Thymus (tissue), 11 donors: ENCODE measurements at regions not wholly inside any gene's neighbourhood (a gene's known extent, or its start where the extent isn't known, plus 50 kb on each side); places are given as distances from the start of the nearest gene placed in this dataset.

ENCODE experiments used
- DNase-seq, 9 donors: peaks; one replicate each; pipeline ENCODE4 v3.0.0-alpha.2; 2013; ENCODE audit warnings: low spot score in 9 of 9, low read depth in 6 of 9, missing footprints in 1 of 9
- H3K27ac ChIP-seq, 2 donors: one replicate each; pipeline ENCODE4 v1.5.1; 2013; ENCODE audit warnings: control low read depth in 1 of 2, low read depth in 1 of 2, low read length in 1 of 2, mild to moderate bottlenecking in 1 of 2, moderate library complexity in 1 of 2
- H3K27me3 ChIP-seq, 2 donors: one replicate each; pipeline ENCODE4 v1.5.1; 2013; ENCODE audit warnings: low read length in 1 of 2; ENCODE audit not compliant: control insufficient read depth in 2 of 2, insufficient read depth in 1 of 2
- H3K36me3 ChIP-seq, 2 donors: one replicate each; pipeline ENCODE4 v1.5.1; 2013; ENCODE audit warnings: low read length in 1 of 2, mild to moderate bottlenecking in 1 of 2, moderate library complexity in 1 of 2; ENCODE audit not compliant: control insufficient read depth in 2 of 2, insufficient read depth in 2 of 2
- H3K4me1 ChIP-seq, 2 donors: one replicate each; pipeline ENCODE4 v1.5.1; 2013; ENCODE audit warnings: low read length in 2 of 2; ENCODE audit not compliant: control insufficient read depth in 2 of 2, insufficient read depth in 2 of 2
- H3K4me3 ChIP-seq, 2 donors: one replicate each; pipeline ENCODE4 v1.5.1; 2013; ENCODE audit warnings: low read length in 2 of 2, control low read depth in 1 of 2, mild to moderate bottlenecking in 1 of 2
- H3K9me3 ChIP-seq, 2 donors: one replicate each; pipeline ENCODE4 v1.5.1; 2013; ENCODE audit warnings: low read length in 1 of 2, mild to moderate bottlenecking in 1 of 2; ENCODE audit not compliant: control insufficient read depth in 2 of 2, insufficient read depth in 1 of 2
- WGBS: extraction: QIAGEN DNeasy Blood & Tissue Kit; methylation state at CpG from one replicate; pipeline ENCODE4 v1.1.7; 2013; 5-methylcytosine and 5-hydroxymethylcytosine counted together
- donor health status: healthy.

- no peak for DNase-seq
- H3K36me3 ChIP-seq: no peaks in the 10 kb centered on the region
- no peaks in the 10 kb centered on the region for H3K4me1 ChIP-seq
- WGBS: 94% methylated on average over 4 of the region's 4 CpGs
- H3K4me3 ChIP-seq: no peak overlapping the region
- H3K27ac ChIP-seq: no peak overlapping the region
- H3K9me3 ChIP-seq: peaks cover 0 to 8% of the 10 kb centered on the region in 2 donors
- H3K27me3 ChIP-seq: no peaks in the 10 kb centered on the region
Measured at GRCh38 chr6:81340946-81341345, 411.5 kb downstream of the TENT5A start.

DNA sequence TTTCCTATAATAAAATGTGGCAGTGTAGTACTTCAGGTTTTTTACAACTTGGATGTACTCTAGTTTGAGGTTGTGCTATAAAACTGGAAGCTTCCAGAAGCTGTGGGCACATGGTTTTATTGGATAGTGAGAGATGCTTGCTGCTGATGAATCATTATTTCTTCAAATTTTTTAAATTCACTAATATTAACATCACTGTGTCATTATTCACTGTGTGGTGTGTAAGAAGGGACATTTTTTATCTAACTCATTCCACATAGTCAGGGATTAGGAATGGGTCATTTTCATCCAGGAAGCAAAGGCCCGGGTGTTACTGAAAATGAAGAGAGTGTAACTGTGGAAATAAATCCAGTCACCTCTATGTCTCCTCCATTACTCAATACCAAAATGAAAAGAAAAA lies 421.0 kb downstream of the TENT5A start:
- no peak overlapping the region for H3K27ac ChIP-seq
- H3K36me3 ChIP-seq: no peaks in the 10 kb centered on the region
- DNase-seq: no peak
- no peaks in the 10 kb centered on the region for H3K4me1 ChIP-seq
- H3K4me3 ChIP-seq: no peak overlapping the region
- H3K9me3 ChIP-seq: no peaks in the 10 kb centered on the region
- H3K27me3 ChIP-seq: no peaks in the 10 kb centered on the region
- 96% methylated on average over 1 of the region's 1 CpG for WGBS

- Histone ChIP-seq H3K27ac (no peak overlapping the region), H3K27me3 (no peaks in the 10 kb centered on the region), H3K36me3 (no peaks in the 10 kb centered on the region), H3K9me3 (no peaks in the 10 kb centered on the region), H3K4me3 (no peak overlapping the region), H3K4me1 (no peaks in the 10 kb centered on the region)
- 91% methylated on average over 2 of the region's 2 CpGs for WGBS
- DNase-seq: no peak
Measured at GRCh38 chr6:81328700-81329099, 423.8 kb downstream of the TENT5A start.

DNA sequence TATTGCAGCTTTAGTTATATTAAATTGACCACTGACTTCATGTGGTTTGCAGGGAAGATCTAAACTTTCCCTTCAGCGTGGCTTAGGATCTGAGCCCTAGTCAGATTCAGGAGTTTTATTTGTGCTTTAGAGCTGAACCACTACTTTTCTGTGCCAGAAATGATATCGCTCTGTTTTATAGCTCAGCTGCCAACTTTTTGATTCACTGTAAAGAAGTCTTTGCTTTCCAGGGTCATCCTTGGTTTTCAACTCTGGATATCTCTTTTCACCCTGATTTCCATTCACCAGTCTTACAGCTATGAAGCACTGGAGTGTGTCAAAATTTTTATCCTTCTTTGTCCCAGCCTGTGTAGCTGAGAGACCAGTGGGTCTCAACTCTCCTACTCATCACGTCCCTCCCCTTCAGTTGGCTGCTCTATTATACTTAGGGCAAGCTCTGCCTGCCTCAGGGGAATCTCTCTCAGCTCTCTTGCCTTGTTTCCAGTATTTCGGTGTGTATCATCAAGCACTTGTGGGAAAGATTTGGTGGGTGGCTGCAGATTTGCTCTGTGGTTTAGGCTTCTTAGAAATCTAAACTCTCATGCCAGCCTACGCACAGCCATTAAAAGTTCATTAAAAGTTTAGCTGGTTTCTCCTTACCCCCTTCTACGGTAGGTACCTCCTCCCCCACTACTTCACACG lies 425.5 kb downstream of the TENT5A start:
- DNase-seq: no peak
- 73% methylated on average over 7 of the region's 7 CpGs for WGBS
- no peaks in the 10 kb centered on the region for H3K36me3 ChIP-seq

GRCh38 chr6:81309811-81310210 lies 442.7 kb downstream of the TENT5A start:
- Histone ChIP-seq H3K27me3 (no peaks in the 10 kb centered on the region), H3K27ac (no peak overlapping the region), H3K4me1 (no peaks in the 10 kb centered on the region), H3K4me3 (no peak overlapping the region), H3K36me3 (no peaks in the 10 kb centered on the region), H3K9me3 (no peaks in the 10 kb centered on the region)
- WGBS: 97% methylated on average over 2 of the region's 2 CpGs
- no peak for DNase-seq

More for the DNA sequence above, 425.5 kb downstream of the TENT5A start:
- Histone ChIP-seq H3K4me1 (no peaks in the 10 kb centered on the region), H3K27me3 (no peaks in the 10 kb centered on the region), H3K4me3 (no peak overlapping the region), H3K27ac (no peak overlapping the region), H3K9me3 (no peaks in the 10 kb centered on the region)

DNA sequence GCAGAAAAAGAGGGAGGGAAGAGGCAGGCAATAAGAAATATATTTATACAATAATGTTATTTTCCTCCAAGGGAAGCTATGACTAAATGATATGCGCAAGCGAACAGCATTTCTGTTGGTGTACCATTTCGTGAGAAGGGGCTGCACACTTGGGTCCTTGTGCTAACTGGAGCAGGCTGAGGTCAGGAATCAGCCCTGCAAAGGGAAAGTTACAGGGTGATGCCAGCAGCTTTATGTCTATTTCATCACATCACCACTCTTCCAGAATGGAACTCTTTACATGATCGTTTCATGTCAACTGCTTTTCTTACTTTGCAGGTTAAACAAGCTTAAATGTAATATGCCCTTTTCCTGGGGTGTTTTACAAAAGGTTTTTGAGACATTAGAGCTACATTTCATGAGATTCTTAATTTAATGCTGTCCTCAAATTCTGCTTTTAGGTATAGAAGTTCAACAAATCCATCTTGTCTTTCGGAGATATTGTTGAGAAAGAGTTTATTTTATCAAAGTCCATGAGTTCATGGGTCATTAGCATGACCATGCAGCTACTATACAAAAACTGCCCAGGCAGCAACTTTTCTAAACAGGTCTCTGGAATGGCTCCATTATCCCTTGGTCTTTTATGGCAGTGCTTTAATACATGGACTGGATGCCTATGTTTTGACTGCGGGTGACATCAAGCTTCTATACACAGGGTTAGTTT lies 443.8 kb downstream of the TENT5A start:
- Histone ChIP-seq H3K9me3 (no peaks in the 10 kb centered on the region), H3K4me3 (no peak overlapping the region), H3K27ac (no peak overlapping the region), H3K36me3 (no peaks in the 10 kb centered on the region), H3K27me3 (no peaks in the 10 kb centered on the region), H3K4me1 (no peaks in the 10 kb centered on the region)
- no peak for DNase-seq
- 93% methylated on average over 6 of the region's 6 CpGs for WGBS

DNA sequence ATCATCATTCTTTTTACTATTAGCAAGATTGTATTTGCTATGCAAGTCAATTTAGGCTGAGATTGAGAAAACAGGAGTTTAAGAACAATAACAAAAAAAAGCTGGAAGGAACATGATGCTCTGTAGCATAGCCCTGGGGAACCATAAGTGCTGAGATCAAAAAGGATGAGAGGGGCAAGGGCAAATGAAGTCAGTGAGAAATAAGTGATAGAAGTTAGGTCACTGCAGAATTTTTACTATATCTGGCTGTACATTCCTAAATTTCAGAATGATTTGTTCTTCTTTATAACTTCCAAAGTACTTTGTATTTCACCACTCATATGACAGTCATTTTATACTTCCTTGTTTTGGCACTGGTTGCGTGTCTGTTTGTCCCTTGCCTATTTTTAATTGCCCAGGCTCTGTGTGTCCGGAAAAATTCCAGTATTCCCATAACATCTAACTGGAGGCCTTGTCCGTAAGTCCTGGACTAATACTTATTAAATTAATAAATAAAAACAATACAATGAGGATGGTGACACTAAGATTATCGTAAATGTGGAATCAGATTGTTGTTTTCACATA lies 444.7 kb downstream of the TENT5A start:
- Histone ChIP-seq H3K36me3 (no peaks in the 10 kb centered on the region), H3K27me3 (no peaks in the 10 kb centered on the region), H3K9me3 (no peaks in the 10 kb centered on the region), H3K4me1 (no peaks in the 10 kb centered on the region), H3K4me3 (no peak overlapping the region), H3K27ac (no peak overlapping the region)
- DNase-seq: no peak
- 95% methylated on average over 4 of the region's 4 CpGs for WGBS

DNA sequence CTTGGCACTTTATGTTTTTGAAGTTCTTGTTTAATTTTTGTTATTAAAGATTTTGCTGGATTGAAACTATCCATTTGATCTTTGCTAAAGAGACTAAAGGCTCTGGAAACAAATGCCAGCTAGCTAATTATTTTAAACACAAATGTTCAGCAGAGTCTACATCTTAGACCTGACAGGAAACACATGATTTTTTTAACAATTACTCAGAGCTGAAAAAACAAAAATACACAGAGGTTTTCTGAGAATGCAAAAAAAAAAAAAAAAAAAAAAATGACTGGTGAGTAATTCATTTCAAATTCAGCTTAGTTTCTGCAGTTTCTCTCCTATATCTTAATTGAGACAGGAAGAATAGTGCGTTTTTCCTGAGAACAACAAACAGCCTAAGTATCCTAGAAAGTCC lies 448.0 kb downstream of the TENT5A start:
- Histone ChIP-seq H3K27me3 (no peaks in the 10 kb centered on the region), H3K27ac (no peak overlapping the region), H3K36me3 (no peaks in the 10 kb centered on the region), H3K4me1 (no peaks in the 10 kb centered on the region), H3K9me3 (no peaks in the 10 kb centered on the region), H3K4me3 (no peak overlapping the region)
- WGBS: 48% methylated on average over 1 of the region's 1 CpG
- DNase-seq: no peak

DNA sequence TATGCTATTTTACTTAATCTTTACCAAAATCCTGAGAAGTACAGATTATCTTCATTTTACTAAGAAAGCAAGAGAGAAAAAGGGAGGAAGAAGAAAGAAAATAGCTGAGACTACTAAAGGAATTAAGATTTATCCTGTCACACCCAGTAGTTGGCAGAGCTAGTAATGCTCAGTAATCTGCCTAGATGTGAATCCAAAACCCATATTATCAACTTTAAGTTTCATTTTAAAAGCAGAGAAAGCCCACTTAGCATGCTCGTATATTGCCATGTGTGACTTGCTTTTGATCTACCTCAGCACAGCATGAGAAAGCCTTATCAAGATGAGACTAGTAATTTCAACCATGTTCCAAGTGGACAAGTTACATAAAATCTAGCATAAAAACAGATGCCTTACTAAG lies 451.5 kb downstream of the TENT5A start:
- H3K4me3 ChIP-seq: no peak overlapping the region
- 83% methylated on average over 1 of the region's 1 CpG for WGBS
- no peaks in the 10 kb centered on the region for H3K9me3 ChIP-seq

More for the DNA sequence above, 451.5 kb downstream of the TENT5A start:
- no peaks in the 10 kb centered on the region for H3K36me3 ChIP-seq
- H3K27me3 ChIP-seq: no peaks in the 10 kb centered on the region
- DNase-seq: no peak
- H3K27ac ChIP-seq: no peak overlapping the region
- H3K4me1 ChIP-seq: no peaks in the 10 kb centered on the region
